CD1c-positive myeloid dendritic cell (primary cell): ENCODE measurements at regions not wholly inside any gene's neighbourhood (a gene's known extent, or its start where the extent isn't known, plus 50 kb on each side); places are given as distances from the start of the nearest gene placed in this dataset.
"Not testable (repeated sequence)": the region's sequence is repeated elsewhere in the genome, so short reads cannot be mapped to it uniquely, and the experiment has no call there.

ENCODE experiments used
- DNase-seq: peaks from one replicate; pipeline ENCODE4 v3.0.0-alpha.2; 2016; ENCODE audit errors: extremely low spot score

DNA sequence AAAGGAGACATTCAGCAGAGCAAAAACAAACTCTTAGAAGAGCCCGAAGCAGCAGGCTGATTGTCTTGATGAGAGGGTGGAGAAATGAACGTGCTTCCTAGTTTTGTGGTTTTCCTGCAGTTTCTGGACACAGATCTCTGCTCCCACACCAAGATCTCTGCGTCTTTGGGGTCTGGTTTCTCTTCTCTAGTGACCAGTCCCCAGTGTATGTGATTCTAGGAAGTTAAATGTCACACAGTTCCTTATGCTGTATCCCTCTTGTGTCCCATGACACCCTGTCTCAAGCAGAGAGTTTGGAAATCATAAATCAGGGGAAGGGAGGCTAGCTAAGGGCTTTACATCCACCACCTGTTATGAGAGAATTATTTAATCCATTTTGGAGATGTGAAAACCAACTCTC lies 55.4 kb upstream of the KLF14 start:
- DNase-seq: no peak

DNA sequence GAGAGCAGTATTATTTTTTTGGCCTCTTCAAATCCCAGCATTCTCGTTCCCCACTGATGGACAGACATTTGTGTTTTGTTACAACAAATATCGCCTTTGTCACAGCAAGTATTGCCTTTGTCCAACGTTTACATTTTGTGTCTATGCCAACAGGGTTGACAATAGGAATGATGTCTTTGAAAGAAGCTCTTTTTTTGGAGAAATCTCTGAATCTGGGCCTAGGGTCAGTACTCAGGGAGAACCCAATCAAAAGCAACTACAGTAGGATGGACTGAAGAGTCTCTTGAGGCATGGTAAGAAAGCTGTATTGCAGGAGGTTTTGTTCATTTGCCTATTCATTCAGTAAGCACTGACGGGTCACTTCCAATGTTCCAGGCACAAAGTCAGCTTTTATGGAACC lies 57.7 kb upstream of the KLF14 start:
- no peak for DNase-seq

GRCh38 chr7:130793855-130794618 lies 60.0 kb upstream of the KLF14 start:
- DNase-seq: no peak

- DNase-seq: no peak
Measured at GRCh38 chr7:130794619-130794922, 60.6 kb upstream of the KLF14 start.

GRCh38 chr7:130796425-130796824 lies 62.4 kb upstream of the KLF14 start:
- DNase-seq: not testable (repeated sequence)

GRCh38 chr7:130803127-130803526 lies 69.1 kb upstream of the KLF14 start:
- DNase-seq: no peak

DNA sequence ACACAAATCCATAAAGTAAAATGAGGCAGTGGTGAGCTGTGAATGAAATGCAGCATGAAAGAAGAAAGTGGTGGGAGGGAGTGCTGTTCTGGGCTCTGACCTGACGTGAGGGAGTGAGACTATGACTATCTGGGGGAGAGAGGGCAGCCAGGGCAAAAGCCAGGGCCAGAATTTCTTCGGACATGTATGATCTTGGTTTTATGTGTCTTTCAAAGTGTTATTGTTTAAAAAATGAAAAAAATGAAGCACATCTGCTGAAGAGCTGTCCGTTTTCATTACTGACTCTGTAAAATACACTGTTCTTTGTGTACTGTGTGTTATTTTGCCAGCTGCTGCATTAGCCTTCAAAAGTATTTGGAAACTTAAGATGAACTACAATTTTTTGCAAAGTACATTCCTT lies 70.2 kb upstream of the KLF14 start:
- no peak for DNase-seq

DNA sequence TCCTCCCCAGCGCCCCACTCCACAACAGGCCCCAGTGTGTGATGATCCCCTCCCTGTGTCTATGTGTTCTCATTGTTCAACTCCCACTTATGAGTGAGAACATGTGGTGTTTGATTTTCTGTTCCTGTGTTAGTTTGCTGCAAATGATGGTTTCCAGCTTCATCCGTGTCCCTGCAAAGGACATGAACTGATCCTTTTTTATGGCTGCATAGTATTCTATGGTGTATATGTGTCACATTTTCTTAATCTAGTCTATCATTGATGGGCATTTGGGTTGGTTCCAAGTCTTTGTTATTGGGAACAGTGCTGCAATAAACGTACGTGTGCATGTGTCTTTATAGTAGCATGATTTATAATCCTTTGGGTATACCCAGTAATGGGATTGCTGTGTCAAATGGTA lies 78.8 kb upstream of the KLF14 start:
- DNase-seq: not testable (repeated sequence)

GRCh38 chr7:130814778-130815335 lies 80.8 kb upstream of the KLF14 start:
- peak; percentile 15 for DNase-seq

DNA sequence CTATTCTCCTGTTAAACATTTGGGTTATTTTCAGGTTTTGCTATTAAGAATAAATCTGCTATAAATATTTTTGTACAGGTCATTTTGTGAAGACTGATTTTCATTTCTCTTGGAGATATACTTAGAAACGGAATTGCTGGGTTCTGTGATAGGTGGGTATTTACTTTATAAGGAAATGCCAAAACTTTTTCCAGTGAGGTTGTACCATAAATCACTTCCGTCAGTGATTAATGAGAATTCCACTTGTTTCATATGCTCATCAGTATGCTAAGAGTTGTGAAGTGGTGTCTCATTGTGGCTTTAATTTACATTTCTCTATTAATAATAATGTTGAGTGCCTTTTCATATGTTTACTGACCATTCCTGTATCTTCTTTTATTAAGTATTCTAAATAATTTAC lies 84.0 kb upstream of the KLF14 start:
- no peak for DNase-seq

GRCh38 chr7:130821864-130822263 lies 87.9 kb upstream of the KLF14 start:
- no peak for DNase-seq

- DNase-seq: no peak
Measured at GRCh38 chr7:130822642-130823041, 88.6 kb upstream of the KLF14 start.

DNA sequence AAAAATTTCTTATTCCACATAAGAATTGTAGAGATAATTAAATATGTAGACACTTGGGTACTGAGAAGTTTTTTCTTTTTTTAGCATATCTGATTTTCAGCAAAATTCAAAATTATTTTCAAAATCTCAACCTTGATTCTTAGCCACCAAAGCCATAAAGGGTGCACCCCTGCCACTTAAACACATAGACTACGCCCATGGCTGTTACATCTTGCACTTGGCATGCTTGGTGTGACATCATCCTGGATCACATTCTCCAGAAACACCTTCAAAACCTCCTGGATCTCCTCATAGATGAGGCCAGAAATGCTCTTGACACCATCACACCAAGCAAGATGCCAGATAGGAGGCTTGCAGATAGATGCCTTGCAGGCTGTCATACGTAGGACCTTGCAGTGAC lies 89.1 kb upstream of the KLF14 start:
- DNase-seq: no peak

DNA sequence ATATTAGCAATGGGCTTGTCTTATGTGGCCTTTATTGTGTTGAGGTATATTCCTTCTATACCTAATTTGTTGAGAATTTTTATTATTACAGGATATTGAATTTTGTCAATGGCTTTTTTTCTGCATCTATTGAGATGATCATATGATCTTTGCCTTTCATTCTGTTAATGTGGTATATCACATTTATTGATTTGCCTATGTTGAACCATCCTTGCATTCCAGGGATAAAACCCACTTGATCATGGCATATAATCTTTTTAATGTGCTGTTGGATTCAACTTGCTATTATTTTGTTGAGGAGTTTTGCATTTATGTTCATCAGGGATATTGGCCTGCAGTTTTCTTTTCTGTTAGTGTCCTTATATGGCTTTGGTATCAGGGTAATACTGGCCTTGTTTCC lies 91.8 kb upstream of the KLF14 start:
- no peak for DNase-seq

GRCh38 chr7:130829415-130829814 lies 95.4 kb upstream of the KLF14 start:
- DNase-seq: no peak

DNA sequence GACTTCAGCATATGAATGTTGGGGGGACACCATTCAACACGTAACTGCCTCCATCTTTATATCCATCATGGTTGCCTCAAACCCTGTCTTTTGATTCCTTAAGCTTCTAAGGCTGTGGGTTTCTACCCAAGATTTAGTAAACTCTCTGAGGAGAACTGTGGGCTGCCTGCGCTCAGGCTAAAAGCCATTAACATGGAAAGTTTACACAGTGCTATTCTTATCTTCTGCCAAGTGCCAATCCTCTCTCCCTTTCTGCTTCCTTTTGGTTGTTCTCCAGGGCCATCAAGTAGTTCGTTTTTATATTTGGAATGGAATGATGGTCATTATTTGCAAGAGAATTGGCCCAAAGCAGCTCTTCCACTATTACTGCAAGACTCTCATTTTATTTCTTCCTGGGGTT lies 97.3 kb upstream of the KLF14 start:
- DNase-seq: no peak

- DNase-seq: peak; percentile 59
Measured at GRCh38 chr7:130831817-130832481, 97.9 kb upstream of the KLF14 start.

DNA sequence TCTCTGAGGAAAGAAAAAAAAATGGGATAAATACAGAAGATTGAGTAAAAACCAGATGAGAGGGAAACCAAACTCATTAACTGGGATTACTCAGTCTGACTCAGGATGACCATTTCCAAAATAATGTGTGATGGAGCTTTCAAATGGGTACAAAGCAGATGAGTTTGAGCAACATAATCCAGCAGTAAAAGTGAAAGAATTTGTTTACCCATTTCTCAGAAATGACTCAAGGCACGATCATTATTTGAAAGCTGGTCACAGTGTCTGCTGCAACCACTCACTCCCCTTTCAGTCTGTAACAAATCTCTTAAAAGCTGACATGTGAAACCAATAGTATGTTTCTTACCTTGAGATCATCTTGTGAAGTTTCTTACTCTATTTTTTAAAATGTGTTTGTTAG lies 104.7 kb upstream of the KLF14 start:
- DNase-seq: no peak

DNA sequence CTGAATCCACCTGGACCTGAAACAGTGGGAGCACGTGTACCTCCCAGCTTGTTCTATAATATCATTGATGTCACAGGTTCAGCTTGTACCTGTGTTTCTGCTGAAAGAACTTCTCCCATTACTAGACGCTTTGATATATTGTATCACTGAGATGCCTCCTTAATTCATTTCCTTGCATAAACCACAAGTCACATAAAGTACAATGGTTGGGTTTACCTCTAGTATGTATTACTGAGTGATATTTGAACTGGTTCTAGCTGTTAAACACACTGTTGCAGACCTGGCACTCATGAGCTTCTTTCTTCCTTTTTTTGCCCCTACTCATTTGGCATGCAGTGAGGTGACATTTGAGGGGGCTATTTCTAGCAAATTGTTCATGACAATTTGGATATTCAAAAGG lies 106.6 kb upstream of the KLF14 start:
- DNase-seq: no peak

DNA sequence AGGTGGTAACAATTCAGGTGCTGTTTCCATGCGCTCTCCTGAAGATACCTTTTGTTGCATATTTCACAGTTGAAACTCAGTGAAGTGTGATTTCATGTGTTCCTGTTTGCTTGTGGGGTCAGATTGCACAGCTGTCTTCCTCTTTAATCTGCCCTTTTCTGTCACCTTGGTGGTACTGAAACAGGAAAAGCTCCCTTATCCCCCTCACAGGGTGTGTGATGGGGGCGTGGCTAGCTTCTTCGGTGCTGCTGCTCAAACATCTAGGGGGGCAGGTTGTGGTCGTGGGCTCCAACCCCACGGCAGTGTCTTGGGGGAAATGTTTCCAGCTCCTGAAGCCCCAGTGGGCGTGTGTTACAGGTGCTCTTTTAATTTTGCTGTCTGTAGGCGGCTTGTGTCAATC lies 107.4 kb upstream of the KLF14 start:
- DNase-seq: no peak

DNA sequence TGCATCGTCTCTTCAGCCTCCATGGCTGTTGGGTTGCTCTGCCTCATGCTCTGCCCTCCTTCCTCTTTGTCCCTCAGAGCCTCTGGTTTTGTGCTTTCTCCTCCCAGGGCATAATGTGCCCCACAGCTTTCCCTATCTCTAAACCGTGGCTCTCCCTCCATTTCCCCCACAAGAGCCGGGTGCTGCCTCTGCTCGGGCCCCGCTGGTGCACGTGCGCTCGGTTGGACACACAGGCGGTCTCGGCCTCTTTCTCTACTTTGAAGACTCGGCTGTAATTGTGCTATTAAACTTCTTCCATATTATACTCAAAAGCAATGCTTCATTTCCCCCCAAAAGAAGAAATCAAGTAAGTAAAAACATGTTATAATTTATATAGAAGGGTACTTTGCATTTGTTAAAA lies 109.7 kb upstream of the KLF14 start:
- no peak for DNase-seq

DNA sequence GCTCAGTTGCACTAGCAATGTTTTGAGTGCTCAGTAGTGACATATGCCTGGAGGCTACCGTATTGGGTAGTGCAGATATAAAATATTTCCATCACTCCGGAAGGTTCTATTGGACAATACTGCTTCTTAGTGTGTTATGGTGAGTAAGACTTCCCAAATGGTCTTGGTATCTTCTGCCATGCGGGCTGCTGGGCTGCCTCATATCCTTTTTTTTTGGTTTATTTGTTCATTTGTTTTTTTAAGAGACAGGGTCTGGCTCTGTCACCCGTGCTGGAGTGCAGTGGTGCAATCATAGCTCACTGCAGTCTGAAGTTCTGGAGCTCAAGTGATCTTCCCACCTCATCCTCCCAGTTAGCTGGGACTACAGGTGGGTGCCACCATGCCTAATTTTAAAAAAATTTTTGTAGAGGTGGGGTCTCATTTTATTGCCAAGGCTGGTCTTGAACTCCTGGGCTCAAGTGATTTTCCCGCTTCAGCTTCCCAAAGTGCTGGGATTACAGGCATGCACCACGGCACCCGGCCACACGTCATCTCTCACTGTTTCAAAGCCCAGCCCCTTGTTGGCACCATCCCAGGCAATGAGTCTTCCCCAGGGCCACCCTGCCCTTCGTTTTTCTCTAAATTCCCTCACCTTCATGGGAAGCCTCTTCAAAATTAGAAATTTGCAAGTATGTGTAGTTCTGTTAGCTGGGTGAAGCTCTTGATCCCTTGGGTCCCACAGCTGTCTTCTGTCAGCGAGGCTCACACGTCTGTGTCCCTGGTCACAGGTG lies 111.0 kb upstream of the KLF14 start:
- no peak for DNase-seq

DNA sequence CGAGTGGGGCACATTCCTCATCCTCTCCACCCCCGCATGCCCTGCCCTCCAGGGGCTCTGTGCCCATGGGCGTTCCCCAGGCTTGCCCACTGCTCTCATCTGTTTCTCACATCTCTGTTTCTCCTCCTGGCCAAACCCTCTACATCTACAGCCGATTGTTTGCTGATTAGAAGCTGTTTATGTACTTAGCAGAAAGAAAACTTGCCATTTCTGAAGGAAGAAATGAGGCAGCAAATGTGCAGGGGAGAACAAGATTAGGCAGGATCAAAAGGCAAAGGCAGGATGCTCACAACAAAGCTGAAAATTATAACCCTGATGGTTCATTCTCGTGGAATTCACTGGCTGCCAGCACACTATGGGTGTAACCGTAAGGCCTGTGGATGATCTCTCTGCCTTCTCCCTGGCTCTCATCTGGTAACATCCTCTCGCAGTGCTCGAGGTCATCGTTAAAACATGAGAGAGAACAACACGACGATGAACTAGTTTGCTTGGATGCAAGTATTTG lies 111.6 kb upstream of the KLF14 start:
- no peak for DNase-seq
